NCI-H2227 (cell line): ENCODE measurements at regions not wholly inside any gene's neighbourhood (a gene's known extent, or its start where the extent isn't known, plus 50 kb on each side); places are given as distances from the start of the nearest gene placed in this dataset.

Experiments
- DNase-seq: peaks from one replicate; lab custom pipeline; 2025; ENCODE audit not compliant: unreplicated experiment; lab: John Stamatoyannopoulos, UW

- no peak for DNase-seq
Observed at GRCh38 chr20:11328839-11329238, 588.9 kb upstream of the BTBD3 start.

- no peak for DNase-seq
Observed at GRCh38 chr20:11329271-11329670, 588.4 kb upstream of the BTBD3 start.

GRCh38 chr20:11331096-11331495 lies 586.6 kb upstream of the BTBD3 start:
- DNase-seq = no peak

- DNase-seq = no peak
Observed at GRCh38 chr20:11332381-11332780, 585.3 kb upstream of the BTBD3 start.

- no peak for DNase-seq
Observed at GRCh38 chr20:11333634-11334033, 584.1 kb upstream of the BTBD3 start.

GRCh38 chr20:11337361-11338130 lies 580.1 kb upstream of the BTBD3 start:
- DNase-seq = no peak

GRCh38 chr20:11338496-11339306 lies 579.0 kb upstream of the BTBD3 start:
- no peak for DNase-seq

- no peak for DNase-seq
Observed at GRCh38 chr20:11344939-11345338, 572.8 kb upstream of the BTBD3 start.

GRCh38 chr20:11347738-11348137 lies 570.0 kb upstream of the BTBD3 start:
- DNase-seq = no peak

GRCh38 chr20:11350126-11351005 lies 567.3 kb upstream of the BTBD3 start:
- no peak for DNase-seq

- DNase-seq = peak; percentile 45
Observed at GRCh38 chr20:11352041-11352440, 565.7 kb upstream of the BTBD3 start.

GRCh38 chr20:11354846-11355245 lies 562.8 kb upstream of the BTBD3 start:
- no peak for DNase-seq

- DNase-seq = no peak
Observed at GRCh38 chr20:11355345-11355744, 562.3 kb upstream of the BTBD3 start.

- DNase-seq = no peak
Observed at GRCh38 chr20:11356061-11356460, 561.6 kb upstream of the BTBD3 start.

GRCh38 chr20:11362450-11362849 lies 555.2 kb upstream of the BTBD3 start:
- no peak for DNase-seq

- DNase-seq = no peak
Observed at GRCh38 chr20:11364736-11365135, 553.0 kb upstream of the BTBD3 start.

- no peak for DNase-seq
Observed at GRCh38 chr20:11366660-11367059, 551.0 kb upstream of the BTBD3 start.

GRCh38 chr20:11368499-11368898 lies 549.2 kb upstream of the BTBD3 start:
- no peak for DNase-seq

- no peak for DNase-seq
Observed at GRCh38 chr20:11368965-11369711, 548.6 kb upstream of the BTBD3 start.

GRCh38 chr20:11371831-11372230 lies 545.9 kb upstream of the BTBD3 start:
- DNase-seq = no peak
